ENCODE measurements at regions not wholly inside any gene's neighbourhood (a gene's known extent, or its start where the extent isn't known, plus 50 kb on each side); places are given as distances from the start of the nearest gene placed in this dataset.
"Not testable (repeated sequence)": the region's sequence is repeated elsewhere in the genome, so short reads cannot be mapped to it uniquely, and the experiment has no call there.

DNA sequence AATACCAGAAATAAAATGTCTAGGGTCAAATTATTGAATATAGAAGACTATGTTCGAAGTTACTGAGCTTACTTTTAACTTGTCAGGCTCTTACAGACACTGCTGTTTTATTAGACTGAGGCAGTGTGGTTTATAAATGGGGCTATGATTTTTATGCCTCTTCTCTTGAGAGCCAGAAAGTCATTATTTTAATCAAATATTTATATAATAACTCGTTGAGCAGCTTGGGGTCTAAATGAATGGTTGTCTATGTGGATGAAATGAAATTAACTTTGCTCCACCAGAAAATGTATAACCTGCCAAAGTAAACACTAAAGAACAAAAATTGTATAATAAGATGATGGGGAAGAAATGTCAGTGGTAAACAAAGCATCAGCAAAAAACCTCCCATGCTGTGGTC lies 175.6 kb upstream of the THSD7A start:
- DNase-seq = no peak

DNA sequence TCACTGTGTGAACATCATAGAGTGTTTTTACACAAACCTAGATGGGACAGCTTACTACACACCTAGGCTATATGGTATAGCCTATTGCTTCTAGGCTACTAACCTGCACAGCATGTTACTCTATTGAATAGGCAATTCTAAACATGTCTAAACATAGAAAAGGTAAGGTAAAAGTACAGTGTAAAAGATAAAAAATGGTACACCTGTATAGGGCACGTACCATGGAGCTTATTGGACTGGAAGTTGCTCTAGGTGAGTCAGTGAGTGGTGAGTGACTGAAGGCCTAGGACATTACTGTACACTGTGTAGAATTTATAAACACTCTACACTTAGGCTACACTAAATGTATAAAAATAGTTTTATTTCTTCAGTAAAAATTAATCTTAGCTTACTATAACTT lies 182.0 kb upstream of the THSD7A start:
- DNase-seq = no peak

GRCh38 chr7:12016439-12016838 lies 184.4 kb upstream of the THSD7A start:
- DNase-seq = no peak

GRCh38 chr7:12017046-12017445 lies 185.0 kb upstream of the THSD7A start:
- DNase-seq = no peak

GRCh38 chr7:12022011-12022410 lies 189.1 kb upstream of the TMEM106B start:
- not testable (repeated sequence) for DNase-seq

DNA sequence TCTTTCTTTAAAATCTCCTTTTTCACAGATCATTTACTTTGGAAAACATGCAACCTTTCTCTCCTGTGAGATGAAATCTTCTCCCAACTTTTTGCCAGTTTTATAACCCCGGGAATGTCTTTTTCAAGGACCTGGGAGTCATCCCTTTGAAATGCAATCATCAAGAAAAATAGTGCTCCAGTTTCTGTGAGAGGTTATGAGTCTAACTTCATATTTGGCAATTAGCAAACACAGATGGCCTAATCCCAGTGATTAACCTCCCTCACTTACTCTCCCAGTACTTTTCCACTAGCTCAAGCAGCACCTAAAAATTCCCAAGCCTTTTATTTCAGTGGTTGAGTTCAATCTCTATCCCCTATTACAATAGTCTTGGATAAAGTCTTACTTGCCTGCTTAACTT lies 185.8 kb upstream of the TMEM106B start:
- no peak for DNase-seq

DNA sequence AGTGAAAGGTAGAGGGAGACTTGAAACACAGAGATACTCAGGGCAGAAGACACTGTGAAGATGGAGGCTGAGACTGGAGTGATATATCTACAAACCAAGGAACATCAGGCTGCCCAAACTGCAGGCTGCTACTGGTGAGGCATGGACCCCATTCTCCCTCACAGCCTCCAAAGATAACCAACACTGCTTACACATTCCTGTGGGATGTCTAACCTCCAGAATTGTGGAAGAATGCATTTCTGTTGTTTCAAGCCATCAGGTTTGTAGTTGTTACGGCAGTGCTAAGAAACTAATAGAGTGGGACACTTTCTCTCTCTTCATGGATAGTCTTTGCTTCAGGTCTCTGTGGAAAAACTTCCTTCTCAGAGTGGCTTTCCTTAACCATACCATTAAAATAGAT lies 182.6 kb upstream of the TMEM106B start:
- DNase-seq = no peak

GRCh38 chr7:12030116-12030515 lies 181.0 kb upstream of the TMEM106B start:
- no peak for DNase-seq

DNA sequence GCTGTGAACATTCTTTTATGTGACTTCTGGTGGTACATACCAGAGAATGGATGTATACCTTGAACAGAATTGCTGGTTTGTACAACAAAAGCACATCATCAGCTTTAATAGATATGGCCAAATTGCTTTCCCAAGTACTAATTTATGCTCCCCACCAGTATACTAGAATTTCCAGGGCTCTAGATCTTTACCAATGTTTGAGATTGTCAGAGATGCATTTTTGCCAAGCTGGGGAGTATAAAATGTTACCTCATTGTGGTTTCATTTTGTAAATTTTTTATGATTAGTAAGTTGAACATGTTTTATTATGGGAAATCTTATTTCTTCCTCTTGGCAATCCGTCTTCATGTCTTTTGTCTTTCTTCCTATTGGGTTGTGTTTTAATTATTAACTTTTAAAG lies 179.9 kb upstream of the TMEM106B start:
- DNase-seq = no peak

DNA sequence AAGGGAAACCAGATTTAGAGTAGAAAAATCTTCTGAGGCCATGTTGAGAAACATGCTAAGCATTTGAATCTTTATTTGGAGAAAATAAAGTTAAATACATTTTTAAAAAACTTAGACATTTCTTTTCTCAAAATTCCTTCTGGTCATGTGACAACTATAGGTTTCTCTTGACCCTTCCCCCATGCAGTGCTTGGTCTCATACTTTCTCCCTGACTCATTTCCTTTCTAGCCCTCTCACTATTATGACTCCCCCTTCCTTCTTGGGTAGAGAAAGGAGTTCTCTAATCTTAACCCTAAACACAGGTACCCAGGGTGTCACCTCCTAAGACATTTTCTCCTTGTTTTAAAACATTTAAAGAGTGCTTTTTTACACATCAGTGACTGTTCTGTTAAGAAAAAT lies 179.5 kb upstream of the TMEM106B start:
- no peak for DNase-seq

DNA sequence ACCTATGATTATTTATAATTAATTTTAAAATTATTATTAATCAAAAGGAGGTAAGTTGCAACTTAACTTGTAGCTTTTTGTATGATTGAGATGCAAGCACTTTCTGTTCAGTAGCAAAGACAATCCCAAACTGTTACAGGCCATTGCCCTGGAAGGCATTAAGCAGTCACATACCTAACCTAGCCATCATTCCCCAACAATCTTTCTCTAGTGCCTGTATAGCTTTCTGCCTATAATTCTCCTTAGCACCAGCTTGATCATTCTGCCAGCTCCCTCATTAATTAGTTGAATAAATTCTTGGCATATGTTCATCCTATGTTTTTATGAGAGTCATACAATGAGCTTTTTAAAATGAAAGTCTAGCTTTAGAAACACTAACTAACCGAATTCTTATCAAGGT lies 178.9 kb upstream of the TMEM106B start:
- no peak for DNase-seq

DNA sequence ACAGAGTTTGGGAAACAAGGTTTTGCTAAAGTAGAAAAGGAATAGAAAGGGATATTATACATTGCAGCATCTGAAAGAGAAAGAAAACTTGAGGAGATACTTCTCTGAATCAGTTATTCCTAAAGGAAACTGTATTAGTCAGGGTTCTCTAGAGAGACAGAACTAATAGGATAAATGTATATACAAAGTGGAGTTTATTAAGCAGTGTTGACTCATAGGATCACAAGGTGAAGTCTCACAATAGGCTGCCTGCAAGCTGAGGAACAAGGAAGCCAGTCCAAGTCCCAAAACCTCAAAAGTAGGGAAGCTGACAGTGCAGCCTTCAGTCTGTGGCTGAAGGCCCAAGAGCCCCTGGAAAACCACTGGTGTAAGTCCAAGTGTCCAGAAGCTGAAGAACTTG lies 167.6 kb upstream of the TMEM106B start:
- DNase-seq = not testable (repeated sequence)

DNA sequence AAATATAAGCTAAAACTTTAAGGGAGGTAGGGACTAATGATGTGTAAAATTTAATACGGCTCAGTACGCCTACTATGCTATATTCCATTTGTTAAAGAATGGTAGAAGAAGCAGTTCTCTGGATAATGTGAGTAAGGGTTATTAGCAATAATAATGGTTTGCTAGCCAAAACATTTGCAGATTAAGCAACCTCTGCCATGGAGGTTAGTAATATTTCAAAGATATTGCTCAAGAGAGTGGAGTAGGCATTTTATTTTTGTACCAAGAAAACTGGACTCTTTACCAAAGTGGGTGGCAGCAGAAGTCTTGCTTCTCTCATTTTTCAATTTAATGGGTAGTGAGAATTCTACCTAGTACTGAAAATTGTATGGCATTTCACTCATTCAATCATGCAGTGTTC lies 158.9 kb upstream of the TMEM106B start:
- DNase-seq = no peak

DNA sequence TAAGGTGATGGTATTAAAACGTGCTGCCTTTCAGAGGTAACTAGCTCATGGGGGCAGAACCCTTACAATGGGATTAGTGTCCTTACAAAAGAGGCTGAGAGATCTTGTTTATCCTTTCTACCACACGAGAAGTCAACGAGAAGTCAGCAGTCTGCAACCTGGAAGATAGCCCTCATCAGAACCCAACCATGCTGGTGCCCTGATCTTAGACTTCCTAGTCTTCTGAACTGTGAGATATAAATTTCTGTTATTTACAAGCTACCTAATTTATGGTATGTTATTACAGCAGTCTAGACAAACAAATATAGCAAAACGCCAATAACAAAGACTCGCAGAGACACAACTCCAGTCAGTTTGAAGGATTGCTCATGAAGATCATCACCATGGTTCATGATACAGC lies 157.5 kb upstream of the TMEM106B start:
- no peak for DNase-seq

DNA sequence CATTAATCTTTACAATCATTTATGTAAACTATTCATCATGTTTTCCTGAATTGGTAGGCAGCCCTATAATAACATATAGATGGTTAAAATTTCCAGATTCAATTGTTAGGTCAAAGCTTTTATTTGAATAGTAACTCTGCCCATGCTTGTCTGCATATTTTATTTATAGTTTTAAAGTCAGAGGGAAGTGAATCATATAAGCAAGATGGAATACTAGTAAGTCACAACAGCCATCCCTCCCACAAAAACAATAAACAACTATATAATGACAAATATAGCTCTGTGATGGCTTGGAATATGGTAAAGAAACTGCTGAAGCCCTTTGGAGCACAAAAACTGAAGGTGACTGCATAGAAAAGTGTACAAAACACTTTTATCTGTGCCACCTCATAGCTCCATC lies 156.3 kb upstream of the TMEM106B start:
- DNase-seq = no peak

DNA sequence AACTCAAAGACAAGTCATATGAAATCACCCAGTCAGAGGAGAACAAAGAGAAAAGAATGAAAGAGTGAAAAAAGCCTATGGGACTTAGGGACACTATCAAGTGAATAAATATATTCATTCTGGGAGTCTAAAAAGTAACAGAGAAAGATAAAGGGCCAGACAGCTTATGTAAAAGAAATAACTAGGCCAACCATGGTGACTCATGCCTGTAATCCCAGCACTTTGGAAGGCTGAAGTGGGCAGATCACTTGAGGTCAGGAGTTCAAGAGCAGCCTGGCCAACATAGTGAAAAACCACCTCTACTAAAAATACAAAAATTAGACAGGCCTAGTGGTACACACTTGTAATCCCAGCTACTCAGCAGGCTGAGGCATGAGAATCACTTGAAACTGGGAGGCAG lies 154.7 kb upstream of the TMEM106B start:
- DNase-seq = no peak

GRCh38 chr7:12056977-12057376 lies 154.1 kb upstream of the TMEM106B start:
- no peak for DNase-seq

DNA sequence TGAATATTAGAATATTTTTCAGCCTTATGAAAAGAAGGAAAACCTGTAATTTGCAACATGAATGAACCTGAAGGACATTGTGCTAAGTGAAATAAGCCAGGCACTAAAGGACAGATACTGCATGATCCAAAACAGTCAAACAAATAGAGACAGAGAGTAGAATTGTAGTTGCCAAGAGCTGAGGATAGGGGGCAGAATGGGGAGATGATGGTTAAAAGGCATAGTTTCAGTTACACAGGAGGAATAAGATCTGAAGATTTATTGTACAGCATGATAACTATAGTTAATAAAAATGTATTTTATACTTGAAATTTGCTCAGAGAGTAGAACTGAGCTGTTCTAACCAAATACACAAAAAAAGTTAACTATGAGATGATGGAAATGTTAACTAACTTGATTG lies 149.0 kb upstream of the TMEM106B start:
- DNase-seq = no peak

DNA sequence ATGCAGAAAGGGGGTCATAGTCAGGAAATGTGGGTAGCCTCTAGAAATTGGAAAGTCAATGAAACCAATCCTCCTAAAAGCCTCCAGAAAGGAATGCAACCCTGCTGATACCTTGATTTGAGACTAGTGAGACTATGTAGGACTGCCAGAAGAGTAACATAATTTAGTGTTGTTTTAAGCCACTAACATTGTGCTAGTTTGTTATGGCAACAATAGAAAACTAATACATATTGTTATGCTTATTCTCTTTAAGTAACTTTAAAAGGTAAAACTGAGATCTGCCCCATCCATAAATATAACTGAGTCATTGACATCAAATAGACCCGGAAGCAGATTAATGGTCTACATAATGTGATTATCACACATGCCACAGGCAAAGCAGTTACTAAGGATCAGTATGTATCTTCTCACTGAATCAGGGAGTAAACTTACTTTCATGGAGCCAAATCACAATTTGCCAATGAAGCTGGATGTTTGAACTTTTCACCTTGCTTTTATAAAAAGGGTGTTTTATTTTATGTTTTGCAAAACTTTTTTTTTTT lies 146.4 kb upstream of the TMEM106B start:
- DNase-seq = no peak

DNA sequence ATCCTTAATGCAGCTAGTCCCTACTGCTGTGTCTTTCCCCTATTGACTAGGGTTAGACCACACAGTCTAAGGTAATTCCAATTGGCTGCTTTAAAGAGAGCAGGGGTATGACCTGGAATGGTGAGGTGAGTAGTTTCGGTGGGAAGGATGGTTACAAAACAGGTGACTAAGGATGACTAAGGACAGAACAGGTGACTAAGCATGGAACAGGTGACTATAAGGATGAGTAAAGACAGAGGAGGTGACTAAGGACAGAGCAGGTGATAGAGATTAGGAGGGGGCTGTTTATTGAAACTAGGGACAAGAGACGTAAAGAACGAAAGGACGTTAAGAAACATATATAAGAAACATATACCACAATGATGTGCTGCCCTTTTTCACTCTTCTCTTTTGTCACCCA lies 145.1 kb upstream of the TMEM106B start:
- no peak for DNase-seq

DNA sequence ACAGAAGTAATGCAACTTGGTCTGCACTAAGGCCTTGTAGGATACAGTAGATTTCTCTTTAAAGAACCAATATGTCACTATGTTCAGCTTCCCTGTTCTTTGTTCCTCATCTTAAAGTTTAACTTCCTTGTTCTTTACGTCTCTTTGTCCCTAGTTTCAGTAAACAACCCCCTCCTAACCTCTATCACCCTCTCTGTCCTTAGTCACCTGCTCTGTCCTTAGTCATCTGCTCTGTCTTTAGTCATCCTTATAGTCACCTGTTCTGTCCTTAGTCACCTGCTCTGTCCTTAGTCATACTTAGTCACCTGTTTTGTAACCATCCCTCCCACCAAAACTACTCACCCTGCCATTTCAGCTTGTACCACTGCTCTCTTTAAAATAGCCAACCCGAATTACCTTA lies 144.6 kb upstream of the TMEM106B start:
- DNase-seq = no peak

GRCh38 chr7:12067156-12067831 lies 143.8 kb upstream of the TMEM106B start:
- no peak for DNase-seq

- DNase-seq = no peak
Observed at GRCh38 chr7:12069757-12070156, 141.3 kb upstream of the TMEM106B start.

- no peak for DNase-seq
Observed at GRCh38 chr7:12074889-12075288, 136.2 kb upstream of the TMEM106B start.

- DNase-seq = no peak
Observed at GRCh38 chr7:12080006-12080405, 131.1 kb upstream of the TMEM106B start.

Measured in femur (tissue), 1 donor.